ENCODE measurements at regions not wholly inside any gene's neighbourhood (a gene's known extent, or its start where the extent isn't known, plus 50 kb on each side); places are given as distances from the start of the nearest gene placed in this dataset.
A peak's percentile ranks its signal among the peaks of the same experiment; 100 is the strongest.

GRCh38 chr16:7268182-7268581 lies 64.5 kb upstream of the RBFOX1 start:
- Histone ChIP-seq H3K79me2 (replicated peaks; ENCODE audit: insufficient read depth) (no peaks in the 10 kb centered on the region), H3K4me2 (no peak overlapping the region), H3K27me3 (ENCODE audit: insufficient read depth) (no peaks in the 10 kb centered on the region), H3K4me3 (no peak overlapping the region), H3F3A (replicated peaks; ENCODE audit: low read depth) (no peaks in the 10 kb centered on the region), H3K36me3 (ENCODE audit: insufficient read depth) (no peaks in the 10 kb centered on the region; the same call in 1 of the 2 replicates), H3K4me1 (ENCODE audit: insufficient read depth) (no peaks in the 10 kb centered on the region), H3K27ac (ENCODE audit: low read depth) (no peak overlapping the region), H4K20me1 (replicated peaks; ENCODE audit: insufficient read depth) (no peaks in the 10 kb centered on the region), H2AFZ (no peak overlapping the region), H3K9me2 (ENCODE audit: insufficient read depth) (no peaks in the 10 kb centered on the region)
- no peak overlapping the region for H3K4me3 Mint-ChIP-seq
- H3K27ac Mint-ChIP-seq = no peak overlapping the region
- peaks cover 25% of the 10 kb centered on the region; the same call in 2 of the 3 replicates for H3K9me3 Mint-ChIP-seq
- H3K4me1 Mint-ChIP-seq = no peaks in the 10 kb centered on the region
- DNase-seq (ENCODE audit: low spot score) (peak; percentile 62), ATAC-seq (peak; percentile 94)
- H3K27me3 Mint-ChIP-seq (ENCODE audit: insufficient read depth, low read depth, poor library complexity) = no peaks in the 10 kb centered on the region
- no peaks in the 10 kb centered on the region; the same call in 2 of the 3 replicates for H3K36me3 Mint-ChIP-seq (ENCODE audit: low read depth)
- TF ChIP-seq CTCF (conservative IDR thresholded peaks at IDR 0.05; ENCODE audit: low read depth in 2 of 2) (peak; percentile 53 to 62), ETS1 (IDR thresholded peaks at IDR 0.05) (no peak), POLR2AphosphoS5 (IDR thresholded peaks at IDR 0.05; ENCODE audit: low read depth) (no peak), ZNF331 (CRISPR knock-in tag; IDR thresholded peaks at IDR 0.05; ENCODE audit: low read depth) (no peak), ZNF462 (CRISPR knock-in tag; IDR thresholded peaks at IDR 0.05) (0 out of 2 replicates have a peak, but pooled peaks have one; percentile 16), CREB1 (CRISPR knock-in tag; IDR thresholded peaks at IDR 0.05; ENCODE audit: low read depth) (no peak), REST (IDR thresholded peaks at IDR 0.05; ENCODE audit: unreplicated experiment) (no peak), EZH2 (IDR thresholded peaks at IDR 0.05; ENCODE audit: low read depth, unreplicated experiment) (no peak), STAT1 (IDR thresholded peaks at IDR 0.05; ENCODE audit: unreplicated experiment) (no peak), NANOG (IDR thresholded peaks at IDR 0.05; ENCODE audit: borderline replicate concordance) (no peak), EZH2phosphoT487 (IDR thresholded peaks at IDR 0.05; ENCODE audit: unreplicated experiment) (no peak), ZNF114 (CRISPR knock-in tag; IDR thresholded peaks at IDR 0.05) (no peak), JUNB (IDR thresholded peaks at IDR 0.05; ENCODE audit: unreplicated experiment) (no peak)
